Hippocampal formation (tissue), 2 donors: ENCODE measurements at regions not wholly inside any gene's neighbourhood (a gene's known extent, or its start where the extent isn't known, plus 50 kb on each side); places are given as distances from the start of the nearest gene placed in this dataset.
"Not testable (repeated sequence)": the region's sequence is repeated elsewhere in the genome, so short reads cannot be mapped to it uniquely, and the experiment has no call there.

ENCODE experiments used
- DNase-seq, 2 donors: peaks; one replicate each; lab custom pipeline; 2025; lab: John Stamatoyannopoulos, UW

GRCh38 chr16:66245868-66246267 is 120.6 kb upstream of the CDH5 start:
- no peak for DNase-seq

GRCh38 chr16:66245072-66245471 is 121.4 kb upstream of the CDH5 start:
- DNase-seq: no peak

GRCh38 chr16:66242672-66243071 is 123.8 kb upstream of the CDH5 start:
- DNase-seq: no peak

GRCh38 chr16:66242206-66242605 is 124.3 kb upstream of the CDH5 start:
- DNase-seq: not testable (repeated sequence)

- no peak for DNase-seq
These were observed 125.7 kb upstream of the CDH5 start for GRCh38 chr16:66240631-66241395.

- DNase-seq: no peak
These were observed 126.4 kb upstream of the CDH5 start for GRCh38 chr16:66240088-66240487.

DNA sequence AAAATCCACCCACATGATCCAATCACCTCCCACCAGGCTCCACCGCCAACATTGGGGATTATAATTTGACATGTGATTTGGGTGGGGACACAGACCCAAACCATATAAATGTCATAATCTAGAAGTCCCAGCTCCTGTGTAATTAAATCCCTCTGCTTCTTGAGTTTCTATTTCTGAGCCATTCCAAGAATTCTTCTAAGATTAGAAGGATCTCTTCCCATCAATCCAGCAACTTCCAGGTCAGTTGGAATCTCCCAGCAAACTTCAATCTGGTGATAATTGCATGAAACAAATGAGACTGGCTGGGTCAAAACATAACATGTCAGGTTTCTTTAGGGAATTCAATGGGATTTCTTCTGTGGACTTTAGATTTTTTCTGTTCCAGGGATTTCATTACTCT is 127.8 kb upstream of the CDH5 start:
- DNase-seq: no peak

- no peak for DNase-seq
These were observed 130.2 kb upstream of the CDH5 start for GRCh38 chr16:66236301-66236700.

DNA sequence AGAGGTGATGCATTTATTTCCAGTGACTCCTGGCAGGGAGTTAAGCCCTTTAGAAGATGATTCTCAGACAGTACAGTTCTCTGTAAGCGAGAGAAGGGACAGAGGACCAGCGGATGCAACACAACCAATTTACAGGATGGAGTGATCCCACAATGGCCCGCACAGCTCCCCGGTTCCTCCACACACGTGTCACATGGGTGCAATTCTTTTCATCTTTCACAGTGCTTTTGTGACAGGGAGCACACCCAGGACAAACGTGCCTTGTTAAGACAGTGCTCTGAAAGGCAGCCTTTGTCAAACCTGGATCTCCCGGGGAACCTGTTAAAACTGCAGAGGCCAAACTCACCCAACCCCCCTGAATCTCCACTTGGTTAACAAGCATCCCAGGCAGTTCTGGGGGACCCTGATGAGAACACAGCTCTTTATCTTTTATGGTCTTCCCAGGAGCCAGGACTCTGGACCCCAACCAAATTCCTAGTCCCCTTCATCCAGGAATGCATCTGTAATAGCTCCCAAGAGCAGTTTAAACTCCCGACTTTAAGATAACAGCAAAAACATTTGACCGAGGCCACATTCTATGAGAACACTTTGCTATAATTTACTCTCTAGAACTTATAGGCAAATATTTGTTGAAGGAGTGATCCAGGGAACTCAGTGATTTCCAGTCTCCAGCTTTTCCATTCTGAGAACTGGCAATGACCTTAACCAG is 134.9 kb upstream of the CDH5 start:
- no peak for DNase-seq

DNA sequence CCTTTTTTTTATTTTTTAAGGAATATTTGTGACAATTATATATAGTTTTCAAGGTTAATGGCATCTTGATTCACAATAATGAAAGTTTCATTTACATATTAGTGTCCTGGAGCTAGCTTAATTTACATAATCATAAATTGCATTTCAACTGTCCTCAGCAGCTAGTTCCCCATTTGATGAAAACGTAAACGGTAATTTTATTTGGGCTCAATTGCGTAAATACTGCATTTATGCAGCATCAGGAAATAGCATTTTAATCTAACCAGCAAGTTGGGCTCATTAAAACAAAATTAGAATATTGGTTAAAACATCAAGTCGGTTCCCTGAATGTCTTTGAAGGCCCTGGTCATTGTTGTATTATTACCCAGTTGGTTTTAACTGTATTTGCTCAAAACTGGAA is 136.8 kb upstream of the CDH5 start:
- no peak for DNase-seq

DNA sequence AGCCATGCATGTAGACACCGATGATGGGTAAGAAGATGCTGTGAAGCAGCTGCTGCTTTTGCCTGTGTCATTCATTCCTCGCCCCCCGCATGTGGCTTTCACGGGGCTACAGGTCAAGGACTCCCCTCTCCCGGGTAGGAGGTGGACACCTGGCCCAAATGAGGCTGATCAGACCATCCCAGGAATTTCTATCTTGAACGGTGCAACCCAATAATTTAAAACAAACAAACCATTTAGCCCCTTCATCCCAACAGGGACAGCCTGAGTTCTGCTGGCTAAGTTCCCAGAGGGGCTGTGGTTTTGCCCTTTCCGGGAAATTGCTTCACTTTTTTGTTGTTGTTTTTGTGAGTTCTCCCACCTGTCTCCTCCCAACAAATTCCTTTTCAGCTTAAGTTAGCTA is 137.7 kb upstream of the CDH5 start:
- no peak for DNase-seq

GRCh38 chr16:66227766-66228530 is 138.5 kb upstream of the CDH5 start:
- no peak for DNase-seq

DNA sequence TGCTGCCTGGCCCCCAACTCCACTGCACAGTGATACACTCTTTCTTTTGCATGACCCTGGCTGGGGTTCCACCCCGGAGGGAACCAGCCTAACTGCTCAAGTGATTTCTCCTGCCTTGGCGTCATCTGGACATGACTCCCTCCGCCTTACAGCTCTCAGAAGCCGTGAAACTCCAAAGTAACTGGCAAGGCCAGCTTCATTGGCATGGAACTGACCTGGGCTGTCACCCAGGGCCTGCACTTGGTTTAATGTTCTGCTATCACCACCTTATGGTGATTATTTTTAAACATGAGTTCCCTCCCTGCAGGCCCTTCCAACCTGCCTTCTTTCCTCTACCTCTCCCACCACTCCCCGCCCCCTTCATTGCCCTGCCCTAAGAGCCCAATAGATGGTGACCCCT is 139.7 kb upstream of the CDH5 start:
- no peak for DNase-seq

GRCh38 chr16:66225696-66226095 is 140.8 kb upstream of the CDH5 start:
- no peak for DNase-seq

- DNase-seq: peak in 1 of 2 donors; percentile 9
These were observed 141.9 kb upstream of the CDH5 start for GRCh38 chr16:66224626-66225025.

- no peak for DNase-seq
These were observed 142.3 kb upstream of the CDH5 start for GRCh38 chr16:66224186-66224585.

DNA sequence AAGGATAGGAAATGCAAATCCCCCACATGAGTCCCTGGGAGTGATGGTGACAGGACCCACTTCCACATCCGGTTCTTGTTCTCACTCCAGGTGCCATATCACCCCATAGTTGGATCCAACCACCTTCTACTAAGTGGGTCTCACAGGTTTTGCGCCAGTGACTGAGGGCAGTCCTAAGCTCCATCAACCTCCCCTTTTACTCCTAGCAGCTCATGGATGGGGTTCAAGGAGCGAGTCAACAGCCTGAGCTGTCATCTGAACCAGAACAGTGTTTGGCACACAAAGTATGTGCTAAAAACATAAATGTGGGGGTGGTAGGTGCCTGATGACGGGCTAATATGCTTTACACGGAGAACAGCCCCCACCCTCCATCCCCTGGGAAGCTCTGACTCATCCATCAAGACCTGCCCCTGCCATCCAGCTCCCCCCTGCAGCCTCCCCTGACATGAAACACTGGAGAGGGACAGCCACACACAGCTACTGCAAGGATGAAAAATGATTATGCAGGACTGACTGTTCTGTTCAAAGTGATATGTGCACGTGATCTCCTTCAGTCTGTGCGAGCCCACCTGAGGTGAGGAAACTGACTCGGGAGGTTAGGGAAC is 143.2 kb upstream of the CDH5 start:
- no peak for DNase-seq

DNA sequence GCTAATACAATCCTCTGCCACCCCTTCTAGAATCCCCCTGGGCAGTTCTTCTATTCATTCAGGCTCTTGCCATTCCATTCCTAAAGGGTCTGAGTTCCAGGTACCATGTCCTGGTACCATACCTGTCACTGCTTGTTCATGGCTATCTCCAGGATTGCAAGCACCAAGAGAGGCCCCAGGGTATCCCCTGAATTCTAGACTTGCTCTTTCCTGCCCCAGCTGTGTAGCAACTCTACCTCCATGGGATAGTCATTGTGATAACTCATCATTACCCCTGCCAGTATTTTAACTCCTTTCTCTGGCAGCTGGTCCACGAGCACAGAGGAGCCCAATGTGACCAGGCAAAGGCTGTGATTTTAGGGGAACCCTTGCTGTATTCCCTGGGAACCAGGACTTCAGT is 143.7 kb upstream of the CDH5 start:
- DNase-seq: no peak

GRCh38 chr16:66220702-66221101 is 145.8 kb upstream of the CDH5 start:
- no peak for DNase-seq

DNA sequence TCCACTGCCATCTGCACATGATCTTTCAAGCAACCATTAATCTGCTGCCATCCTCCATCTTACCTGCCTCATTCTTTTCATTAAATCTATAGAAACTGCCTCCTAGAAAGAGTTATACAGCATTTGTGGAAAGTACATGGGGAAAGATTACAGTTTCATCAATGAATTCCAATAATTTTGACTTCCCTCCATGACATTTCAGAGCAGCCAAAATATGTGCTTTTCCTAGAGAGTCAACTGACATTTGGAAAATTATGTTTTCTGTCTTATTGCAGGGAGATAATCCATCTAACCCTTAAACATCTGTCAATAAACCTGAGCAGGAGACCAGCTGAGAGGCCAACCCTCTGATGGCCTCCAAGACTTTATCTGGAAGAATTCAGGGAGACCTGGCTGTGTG is 147.0 kb upstream of the CDH5 start:
- no peak for DNase-seq

DNA sequence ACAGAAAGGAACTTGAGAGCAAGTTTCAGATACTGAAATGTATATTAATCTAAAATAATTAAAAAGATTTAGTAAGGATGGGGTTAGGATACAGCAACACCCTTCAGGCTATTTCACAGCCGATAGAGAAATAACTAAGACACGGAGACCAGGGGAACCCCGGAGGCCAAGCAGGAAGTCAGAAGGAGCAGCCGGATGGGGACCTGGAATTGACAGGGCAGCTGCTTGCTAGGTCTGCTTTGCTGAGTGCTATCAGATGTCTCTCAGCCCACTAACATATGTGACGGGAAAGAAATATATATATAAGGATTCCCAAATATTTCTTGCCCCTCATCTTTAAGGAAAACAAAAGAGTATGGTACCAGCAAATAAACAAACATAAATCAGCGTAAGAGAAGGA is 154.1 kb upstream of the CDH5 start:
- DNase-seq: no peak

DNA sequence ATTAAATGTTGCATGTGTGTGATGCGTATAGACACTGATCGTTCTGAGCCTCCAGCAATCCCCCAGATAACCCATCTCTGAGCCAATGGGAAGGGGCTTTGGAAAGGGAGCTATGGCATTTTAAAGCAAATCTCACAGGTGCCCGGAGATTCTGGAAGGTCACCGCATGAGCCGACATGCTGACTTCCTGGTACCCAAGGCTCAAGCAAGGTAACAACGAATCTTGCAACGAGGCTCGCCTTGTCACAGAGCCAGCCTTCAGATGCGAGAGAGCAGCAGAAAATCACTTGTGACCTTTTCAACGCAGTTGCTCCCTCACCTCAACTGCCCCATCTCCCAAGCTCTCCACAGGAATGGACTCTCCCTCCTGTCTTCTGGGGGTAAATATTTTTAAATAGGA is 154.8 kb upstream of the CDH5 start:
- DNase-seq: no peak

- no peak for DNase-seq
These were observed 158.6 kb upstream of the CDH5 start for GRCh38 chr16:66207883-66208265.
